ENCODE measurements at regions not wholly inside any gene's neighbourhood (a gene's known extent, or its start where the extent isn't known, plus 50 kb on each side); places are given as distances from the start of the nearest gene placed in this dataset.

GRCh38 chr16:54443839-54444238 lies 157.3 kb upstream of the IRX3 start:
- TF ChIP-seq CTCF (IDR thresholded peaks at IDR 0.05) (no peak), POLR2A (IDR thresholded peaks at IDR 0.05) (no peak)
